ENCODE measurements at regions not wholly inside any gene's neighbourhood (a gene's known extent, or its start where the extent isn't known, plus 50 kb on each side); places are given as distances from the start of the nearest gene placed in this dataset.

DNA sequence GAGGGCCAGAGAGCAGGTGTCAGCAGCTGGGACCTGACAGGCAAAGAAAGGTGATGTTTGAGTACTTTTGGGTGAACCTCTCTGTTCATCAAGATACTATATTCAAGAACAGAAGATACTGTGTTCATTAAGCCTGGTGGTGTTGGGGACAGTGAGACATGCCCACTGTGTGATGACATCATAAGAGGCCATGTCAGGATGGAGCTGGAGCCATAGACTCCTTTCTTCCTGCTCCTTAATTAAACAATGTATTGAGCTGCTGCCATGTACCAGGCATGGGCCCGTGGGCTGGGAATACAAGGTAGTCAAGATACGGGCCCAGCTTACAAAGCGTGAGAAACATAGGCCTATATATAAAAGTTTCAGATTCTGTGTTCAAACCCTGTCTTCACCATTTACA is 435.4 kb downstream of the RPS6KC1 start:
- Mint-ChIP-seq H3K27ac (ENCODE audit: unreplicated experiment) (no peak overlapping the region), H3K4me1 (ENCODE audit: low read depth) (no peaks in the 10 kb centered on the region), H3K4me3 (ENCODE audit: unreplicated experiment) (no peak overlapping the region), H3K36me3 (ENCODE audit: low read depth) (no peaks in the 10 kb centered on the region), H3K27me3 (ENCODE audit: low read depth) (peaks cover 11% of the 10 kb centered on the region), H3K9me3 (ENCODE audit: low read depth) (no peaks in the 10 kb centered on the region)
- TF ChIP-seq, protein P1, sequence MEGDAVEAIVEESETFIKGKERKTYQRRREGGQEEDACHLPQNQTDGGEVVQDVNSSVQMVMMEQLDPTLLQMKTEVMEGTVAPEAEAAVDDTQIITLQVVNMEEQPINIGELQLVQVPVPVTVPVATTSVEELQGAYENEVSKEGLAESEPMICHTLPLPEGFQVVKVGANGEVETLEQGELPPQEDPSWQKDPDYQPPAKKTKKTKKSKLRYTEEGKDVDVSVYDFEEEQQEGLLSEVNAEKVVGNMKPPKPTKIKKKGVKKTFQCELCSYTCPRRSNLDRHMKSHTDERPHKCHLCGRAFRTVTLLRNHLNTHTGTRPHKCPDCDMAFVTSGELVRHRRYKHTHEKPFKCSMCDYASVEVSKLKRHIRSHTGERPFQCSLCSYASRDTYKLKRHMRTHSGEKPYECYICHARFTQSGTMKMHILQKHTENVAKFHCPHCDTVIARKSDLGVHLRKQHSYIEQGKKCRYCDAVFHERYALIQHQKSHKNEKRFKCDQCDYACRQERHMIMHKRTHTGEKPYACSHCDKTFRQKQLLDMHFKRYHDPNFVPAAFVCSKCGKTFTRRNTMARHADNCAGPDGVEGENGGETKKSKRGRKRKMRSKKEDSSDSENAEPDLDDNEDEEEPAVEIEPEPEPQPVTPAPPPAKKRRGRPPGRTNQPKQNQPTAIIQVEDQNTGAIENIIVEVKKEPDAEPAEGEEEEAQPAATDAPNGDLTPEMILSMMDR (IDR thresholded peaks at IDR 0.05), result no peak
- DNase-seq (ENCODE audit: low spot score), result no peak

DNA sequence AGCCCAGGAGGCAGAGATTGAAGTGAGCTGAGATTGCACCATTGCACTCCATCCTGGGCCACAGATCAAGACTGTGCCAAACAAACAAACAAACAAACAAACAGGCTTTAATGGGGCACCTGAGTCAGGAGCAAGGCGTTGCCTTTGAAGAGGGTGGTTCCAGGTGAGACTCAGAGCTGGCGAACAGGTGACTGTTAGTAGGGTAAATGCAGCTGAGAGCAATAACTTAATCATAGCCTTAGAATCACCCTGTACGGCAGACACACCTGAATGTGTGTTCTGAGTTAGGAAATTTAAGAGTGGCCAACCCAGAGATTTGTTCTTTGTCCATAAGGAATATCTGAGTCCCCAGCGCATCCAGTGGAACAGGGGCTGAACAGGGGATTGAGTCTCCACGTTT is 440.4 kb downstream of the RPS6KC1 start:
- Mint-ChIP-seq H3K27ac (ENCODE audit: unreplicated experiment) (no peak overlapping the region), H3K4me1 (ENCODE audit: low read depth) (no peaks in the 10 kb centered on the region), H3K4me3 (ENCODE audit: unreplicated experiment) (no peak overlapping the region), H3K36me3 (ENCODE audit: low read depth) (no peaks in the 10 kb centered on the region), H3K9me3 (ENCODE audit: low read depth) (no peaks in the 10 kb centered on the region), H3K27me3 (ENCODE audit: low read depth) (peaks cover 21% of the 10 kb centered on the region)
- no peak for DNase-seq (ENCODE audit: low spot score)
- TF ChIP-seq, protein P1 (IDR thresholded peaks at IDR 0.05), result no peak

DNA sequence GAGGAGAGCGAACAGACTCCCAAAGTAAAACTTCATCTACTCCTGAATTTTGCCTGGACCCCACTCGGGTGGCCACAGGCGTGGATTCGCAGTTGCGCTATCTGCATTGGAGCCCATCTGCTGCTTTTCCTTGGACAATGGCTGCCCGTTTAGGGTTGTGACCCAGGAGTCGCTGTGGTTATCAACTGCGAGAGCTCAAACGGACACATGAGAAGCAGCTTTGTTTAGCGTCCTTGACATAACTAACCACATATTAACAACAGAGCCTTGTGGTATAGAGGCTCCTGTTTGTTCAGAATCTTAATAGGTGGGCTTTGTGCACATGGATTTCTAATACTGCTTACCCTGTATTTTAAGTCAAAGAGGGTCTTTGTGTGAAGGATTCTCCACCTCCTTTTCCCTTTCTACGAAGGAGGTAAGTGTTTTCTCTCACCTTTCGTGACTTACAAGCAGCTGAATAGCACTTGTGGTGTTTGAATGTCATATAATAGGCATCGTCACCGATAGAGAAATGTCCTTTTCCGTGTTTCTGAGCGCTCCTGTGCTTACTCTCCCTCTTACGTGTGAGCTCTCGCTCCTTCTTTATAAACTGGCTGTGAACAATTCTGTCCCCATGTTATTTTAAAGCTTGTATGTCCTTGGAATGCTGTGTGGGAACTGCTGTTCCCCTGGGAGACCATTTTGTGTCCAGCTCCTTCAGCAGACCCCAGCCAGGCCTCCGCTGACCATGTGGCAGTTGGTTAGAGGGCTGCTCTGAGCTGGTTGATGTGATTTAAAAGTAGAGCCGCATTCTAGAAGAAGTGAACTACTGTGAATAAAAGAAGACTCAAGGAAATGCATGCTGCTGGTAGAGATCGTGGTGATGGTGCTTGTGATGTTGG is 441.4 kb downstream of the RPS6KC1 start:
- TF ChIP-seq, protein P1 (IDR thresholded peaks at IDR 0.05), result no peak
- no peak for DNase-seq (ENCODE audit: low spot score)
- H3K27me3 Mint-ChIP-seq (ENCODE audit: low read depth), result peaks cover 21% of the 10 kb centered on the region
- no peak overlapping the region for H3K4me3 Mint-ChIP-seq (ENCODE audit: unreplicated experiment)
- no peaks in the 10 kb centered on the region for H3K36me3 Mint-ChIP-seq (ENCODE audit: low read depth)
- no peaks in the 10 kb centered on the region for H3K9me3 Mint-ChIP-seq (ENCODE audit: low read depth)
- H3K27ac Mint-ChIP-seq (ENCODE audit: unreplicated experiment), result no peak overlapping the region
- no peaks in the 10 kb centered on the region for H3K4me1 Mint-ChIP-seq (ENCODE audit: low read depth)

DNA sequence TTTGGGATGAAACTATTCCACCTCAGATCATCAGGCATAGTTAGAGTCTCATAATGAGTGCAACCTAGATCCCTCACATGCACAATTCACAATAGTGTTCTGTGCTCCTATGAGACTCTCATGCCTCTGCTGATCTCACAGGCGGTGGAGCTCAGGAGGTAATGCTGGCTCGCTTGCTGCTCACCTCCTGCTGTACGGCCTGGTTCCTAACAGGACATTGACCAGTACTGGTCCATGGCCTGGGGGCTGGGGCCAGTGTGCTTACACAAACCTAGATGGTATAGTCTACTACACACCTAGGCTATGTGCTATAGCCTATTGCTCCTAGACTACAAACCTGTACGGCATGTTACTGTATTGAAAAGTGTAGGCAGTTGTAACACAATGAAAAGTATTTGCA is 448.4 kb downstream of the RPS6KC1 start:
- Mint-ChIP-seq H3K27me3 (ENCODE audit: low read depth) (no peaks in the 10 kb centered on the region), H3K4me1 (ENCODE audit: low read depth) (no peaks in the 10 kb centered on the region), H3K27ac (ENCODE audit: unreplicated experiment) (no peak overlapping the region), H3K36me3 (ENCODE audit: low read depth) (peaks cover 2% of the 10 kb centered on the region), H3K9me3 (ENCODE audit: low read depth) (peaks cover 12% of the 10 kb centered on the region), H3K4me3 (ENCODE audit: unreplicated experiment) (no peak overlapping the region)
- TF ChIP-seq, protein P1 (IDR thresholded peaks at IDR 0.05), result no peak
- DNase-seq (ENCODE audit: low spot score), result no peak

DNA sequence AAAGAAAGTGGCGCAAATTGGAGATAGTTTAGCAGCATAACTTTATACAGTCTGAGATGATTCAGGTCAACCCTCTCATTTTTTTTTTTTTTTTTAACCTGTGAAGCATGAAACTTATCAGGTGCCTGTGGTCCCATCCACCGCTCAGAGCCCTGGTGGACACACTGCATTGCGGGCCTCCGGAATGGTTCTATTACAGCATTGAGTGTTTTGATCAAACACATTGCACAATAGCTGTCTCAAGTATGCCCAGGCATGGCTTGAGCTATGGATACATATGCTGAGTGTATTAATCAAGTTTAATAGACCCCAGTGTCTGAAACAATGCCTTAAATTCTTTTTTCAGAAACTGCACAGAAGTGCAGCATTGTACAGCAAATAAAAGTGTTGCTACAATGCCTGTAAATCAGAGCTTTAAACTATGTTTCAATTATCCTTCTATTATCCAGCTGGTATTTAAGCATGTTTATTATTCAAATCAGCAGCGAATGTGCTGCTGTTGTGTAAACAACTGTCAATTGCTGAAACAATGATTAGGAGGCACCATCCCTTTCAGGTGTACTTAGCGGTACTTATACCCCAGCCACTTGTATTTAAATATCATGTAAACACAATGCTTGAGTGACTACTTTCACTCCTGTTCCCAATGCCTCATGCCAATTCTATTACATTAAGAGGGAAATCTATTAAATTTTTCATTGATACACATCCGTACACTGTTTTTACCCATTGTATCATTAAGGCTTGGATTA is 456.6 kb downstream of the RPS6KC1 start:
- Mint-ChIP-seq H3K27ac (ENCODE audit: unreplicated experiment) (no peak overlapping the region), H3K9me3 (ENCODE audit: low read depth) (peaks cover 19% of the 10 kb centered on the region), H3K27me3 (ENCODE audit: low read depth) (peaks cover 5% of the 10 kb centered on the region), H3K4me3 (ENCODE audit: unreplicated experiment) (no peak overlapping the region), H3K36me3 (ENCODE audit: low read depth) (peaks cover 2% of the 10 kb centered on the region), H3K4me1 (ENCODE audit: low read depth) (no peaks in the 10 kb centered on the region)
- TF ChIP-seq, protein P1 (IDR thresholded peaks at IDR 0.05), result no peak
- no peak for DNase-seq (ENCODE audit: low spot score)
